Hepatocyte (in vitro differentiated cells): ENCODE measurements at regions not wholly inside any gene's neighbourhood (a gene's known extent, or its start where the extent isn't known, plus 50 kb on each side); places are given as distances from the start of the nearest gene placed in this dataset.

Experiments used
- EZH2phosphoT487 ChIP-seq: fragments of 200-600 bp; sonication (generic); IDR thresholded peaks from one replicate; pipeline ENCODE4 v1.6.1; 2018; ENCODE audit warnings: antibody characterized with exemption, mild to moderate bottlenecking, low read depth, moderate library complexity; ENCODE audit not compliant: unreplicated experiment, severe bottlenecking
- TF ChIP-seq, protein P1 (sequence below): fragments of 200-600 bp; sonication (generic); IDR thresholded peaks from 2 replicates; pipeline ENCODE4 v1.5.1; 2016; ENCODE audit warnings: antibody characterized with exemption, mild to moderate bottlenecking; ENCODE audit not compliant: poor library complexity

DNA sequence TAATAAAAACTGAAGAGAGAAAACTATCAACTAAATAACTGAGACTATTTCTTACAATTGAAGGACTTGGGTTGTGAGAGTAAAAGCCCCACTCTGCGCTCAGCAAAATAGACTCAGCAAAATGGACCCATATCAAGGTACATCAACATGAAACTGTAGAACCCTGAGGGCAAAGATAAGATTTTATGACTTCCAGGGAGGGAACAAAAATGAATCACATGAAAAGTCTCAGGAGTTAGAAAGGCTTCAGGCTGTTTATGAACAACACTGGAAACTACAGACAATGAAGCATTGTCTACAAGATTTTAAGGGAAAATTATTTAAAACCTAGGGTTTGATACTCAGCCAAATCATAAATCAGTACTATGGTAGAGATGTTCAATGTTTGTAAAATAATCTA is 434.3 kb downstream of the PTPRC start:
- no peak for TF ChIP-seq EZH2phosphoT487
- TF ChIP-seq, protein P1, sequence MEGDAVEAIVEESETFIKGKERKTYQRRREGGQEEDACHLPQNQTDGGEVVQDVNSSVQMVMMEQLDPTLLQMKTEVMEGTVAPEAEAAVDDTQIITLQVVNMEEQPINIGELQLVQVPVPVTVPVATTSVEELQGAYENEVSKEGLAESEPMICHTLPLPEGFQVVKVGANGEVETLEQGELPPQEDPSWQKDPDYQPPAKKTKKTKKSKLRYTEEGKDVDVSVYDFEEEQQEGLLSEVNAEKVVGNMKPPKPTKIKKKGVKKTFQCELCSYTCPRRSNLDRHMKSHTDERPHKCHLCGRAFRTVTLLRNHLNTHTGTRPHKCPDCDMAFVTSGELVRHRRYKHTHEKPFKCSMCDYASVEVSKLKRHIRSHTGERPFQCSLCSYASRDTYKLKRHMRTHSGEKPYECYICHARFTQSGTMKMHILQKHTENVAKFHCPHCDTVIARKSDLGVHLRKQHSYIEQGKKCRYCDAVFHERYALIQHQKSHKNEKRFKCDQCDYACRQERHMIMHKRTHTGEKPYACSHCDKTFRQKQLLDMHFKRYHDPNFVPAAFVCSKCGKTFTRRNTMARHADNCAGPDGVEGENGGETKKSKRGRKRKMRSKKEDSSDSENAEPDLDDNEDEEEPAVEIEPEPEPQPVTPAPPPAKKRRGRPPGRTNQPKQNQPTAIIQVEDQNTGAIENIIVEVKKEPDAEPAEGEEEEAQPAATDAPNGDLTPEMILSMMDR, result no peak
